ENCODE measurements at regions not wholly inside any gene's neighbourhood (a gene's known extent, or its start where the extent isn't known, plus 50 kb on each side); places are given as distances from the start of the nearest gene placed in this dataset.
"Not testable (repeated sequence)": the region's sequence is repeated elsewhere in the genome, so short reads cannot be mapped to it uniquely, and the experiment has no call there.

DNA sequence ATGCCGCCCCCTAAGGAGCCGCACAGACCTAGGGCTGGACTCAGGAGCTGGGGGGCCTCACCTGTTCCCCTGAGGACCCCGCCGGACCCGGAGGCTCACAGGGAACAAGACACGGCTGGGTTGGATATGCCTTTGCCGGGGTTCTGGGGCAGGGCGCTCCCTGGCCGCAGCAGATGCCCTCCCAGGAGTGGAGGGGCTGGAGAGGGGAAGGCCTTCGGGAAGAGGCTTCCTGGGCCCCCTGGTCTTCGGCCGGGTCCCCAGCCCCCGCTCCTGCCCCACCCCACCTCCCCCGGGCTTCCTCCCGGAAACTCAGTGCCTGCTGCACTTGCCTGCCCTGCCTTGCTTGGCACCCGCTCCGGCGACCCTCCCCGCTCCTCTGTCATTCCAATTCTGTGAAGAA, 91.6 kb downstream of the LACC1 start:
- not testable (repeated sequence) for ATAC-seq, H3K4me1 ChIP-seq, H3K4me3 ChIP-seq, H3K27ac ChIP-seq, H3K9me3 ChIP-seq, H3K36me3 ChIP-seq, H3K27me3 ChIP-seq
- no CpG with 5 or more reads among the region's 19 CpGs for WGBS, 2 donors (ENCODE audit: low coverage in 1 of 2)

DNA sequence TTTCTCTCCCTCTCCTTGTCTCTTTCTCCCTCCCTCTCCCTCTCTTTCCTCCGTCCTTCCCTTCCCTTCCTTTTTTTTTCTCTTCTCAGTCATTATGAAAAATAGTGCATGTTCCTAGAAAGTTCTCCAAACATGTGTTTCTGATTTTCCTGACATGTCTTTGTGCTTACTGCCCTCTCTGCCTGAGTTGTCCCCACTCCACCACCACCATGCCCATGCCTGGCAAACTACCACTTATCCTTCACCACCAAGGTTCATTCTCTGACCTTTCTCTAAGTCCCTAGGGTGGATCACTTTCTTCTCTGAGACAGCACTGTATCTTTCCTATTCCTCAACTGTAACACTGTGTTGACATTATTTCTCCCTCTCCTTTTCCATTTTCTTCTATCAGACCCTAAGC, 98.2 kb downstream of the LACC1 start:
- no peak for ATAC-seq
- no peaks in the 10 kb centered on the region for H3K4me1 ChIP-seq
- no peaks in the 10 kb centered on the region for H3K27me3 ChIP-seq
- H3K9me3 ChIP-seq, result no peaks in the 10 kb centered on the region
- H3K36me3 ChIP-seq, result no peaks in the 10 kb centered on the region
- H3K27ac ChIP-seq, result no peak overlapping the region
- no peak overlapping the region for H3K4me3 ChIP-seq
- TF ChIP-seq POLR2A (IDR thresholded peaks at IDR 0.05) (no peak), POLR2AphosphoS5 (IDR thresholded peaks at IDR 0.05) (no peak), EP300 (IDR thresholded peaks at IDR 0.05) (no peak)
- TF ChIP-seq, protein P1, sequence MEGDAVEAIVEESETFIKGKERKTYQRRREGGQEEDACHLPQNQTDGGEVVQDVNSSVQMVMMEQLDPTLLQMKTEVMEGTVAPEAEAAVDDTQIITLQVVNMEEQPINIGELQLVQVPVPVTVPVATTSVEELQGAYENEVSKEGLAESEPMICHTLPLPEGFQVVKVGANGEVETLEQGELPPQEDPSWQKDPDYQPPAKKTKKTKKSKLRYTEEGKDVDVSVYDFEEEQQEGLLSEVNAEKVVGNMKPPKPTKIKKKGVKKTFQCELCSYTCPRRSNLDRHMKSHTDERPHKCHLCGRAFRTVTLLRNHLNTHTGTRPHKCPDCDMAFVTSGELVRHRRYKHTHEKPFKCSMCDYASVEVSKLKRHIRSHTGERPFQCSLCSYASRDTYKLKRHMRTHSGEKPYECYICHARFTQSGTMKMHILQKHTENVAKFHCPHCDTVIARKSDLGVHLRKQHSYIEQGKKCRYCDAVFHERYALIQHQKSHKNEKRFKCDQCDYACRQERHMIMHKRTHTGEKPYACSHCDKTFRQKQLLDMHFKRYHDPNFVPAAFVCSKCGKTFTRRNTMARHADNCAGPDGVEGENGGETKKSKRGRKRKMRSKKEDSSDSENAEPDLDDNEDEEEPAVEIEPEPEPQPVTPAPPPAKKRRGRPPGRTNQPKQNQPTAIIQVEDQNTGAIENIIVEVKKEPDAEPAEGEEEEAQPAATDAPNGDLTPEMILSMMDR (IDR thresholded peaks at IDR 0.05), result no peak
- WGBS, 2 donors (ENCODE audit: low coverage in 1 of 2), result 60% methylated on average over 1 of the region's 1 CpG; no CpG with 5 or more reads in 1 of the 2 donors

DNA sequence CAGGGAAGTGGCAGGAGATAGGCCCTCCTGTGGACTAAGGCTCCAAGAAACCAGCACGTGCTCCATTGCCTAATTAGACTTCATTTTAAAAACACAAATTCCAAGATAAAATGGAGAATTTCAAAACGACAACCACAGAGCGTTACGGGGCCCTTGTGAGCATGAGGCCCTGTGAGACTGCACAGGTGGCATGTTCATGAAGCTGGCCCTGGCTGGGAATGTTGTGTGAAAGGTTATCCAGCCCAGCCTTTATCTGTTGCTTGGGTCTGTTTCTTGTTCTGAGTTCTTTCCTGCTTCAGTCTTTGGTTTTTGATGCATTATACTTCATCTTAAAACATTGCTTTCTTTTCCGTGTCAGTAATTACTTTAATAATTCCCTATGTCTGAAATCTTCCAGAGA, 99.0 kb downstream of the LACC1 start:
- no peak for ATAC-seq
- WGBS, 2 donors (ENCODE audit: low coverage in 1 of 2), result 75 to 100% methylated on average over 1 to 5 of the region's 5 CpGs
- H3K27ac ChIP-seq, result no peak overlapping the region
- no peak overlapping the region for H3K4me3 ChIP-seq
- no peaks in the 10 kb centered on the region for H3K36me3 ChIP-seq
- TF ChIP-seq, protein P1 (IDR thresholded peaks at IDR 0.05), result no peak
- no peak for TF ChIP-seq EP300 (IDR thresholded peaks at IDR 0.05)
- TF ChIP-seq POLR2AphosphoS5 (IDR thresholded peaks at IDR 0.05), result no peak
- TF ChIP-seq POLR2A (IDR thresholded peaks at IDR 0.05), result no peak
- H3K4me1 ChIP-seq, result no peaks in the 10 kb centered on the region
- H3K9me3 ChIP-seq, result no peaks in the 10 kb centered on the region
- H3K27me3 ChIP-seq, result no peaks in the 10 kb centered on the region

DNA sequence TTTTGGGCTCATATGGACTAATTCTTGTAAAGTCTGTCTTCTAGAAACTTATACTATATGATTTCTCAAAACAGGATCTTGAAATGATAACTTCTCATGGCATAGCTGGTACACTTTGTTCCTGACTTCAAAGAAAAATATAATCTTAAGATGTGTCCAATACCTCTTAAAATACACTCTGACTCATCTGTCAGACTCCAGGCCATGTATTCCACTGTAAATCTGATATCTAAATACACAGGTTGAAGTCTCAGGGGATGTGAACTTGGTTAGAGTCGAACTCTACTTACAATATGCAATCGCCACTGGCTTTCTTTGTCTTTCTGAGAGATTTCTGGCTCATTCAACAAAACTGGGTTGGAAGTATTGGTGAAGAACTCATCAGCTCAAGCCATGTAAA, 99.8 kb downstream of the LACC1 start:
- 78 to 100% methylated on average over 2 of the region's 2 CpGs for WGBS, 2 donors (ENCODE audit: low coverage in 1 of 2)
- no peak for TF ChIP-seq EP300 (IDR thresholded peaks at IDR 0.05)
- no peak for TF ChIP-seq POLR2A (IDR thresholded peaks at IDR 0.05)
- TF ChIP-seq POLR2AphosphoS5 (IDR thresholded peaks at IDR 0.05), result no peak
- TF ChIP-seq, protein P1 (IDR thresholded peaks at IDR 0.05), result no peak

DNA sequence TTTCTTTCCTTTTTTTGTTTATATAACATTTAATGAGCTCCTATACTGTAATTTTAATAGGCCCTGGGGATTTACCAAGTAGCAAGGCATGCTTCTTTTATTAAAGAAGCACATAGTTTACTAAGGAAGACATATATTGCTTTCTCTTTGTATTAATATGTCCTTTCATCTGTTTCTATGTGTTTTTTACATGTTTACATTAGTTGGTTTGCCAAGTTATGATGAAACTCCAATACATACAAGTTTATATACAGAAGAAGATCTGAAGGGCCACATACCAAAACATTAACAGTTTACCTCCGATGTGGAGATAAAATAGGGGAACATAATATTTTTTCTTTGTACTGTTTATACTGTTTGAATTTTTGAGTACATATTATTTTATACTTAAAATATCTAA, 100.9 kb downstream of the LACC1 start:
- Histone ChIP-seq H3K36me3 (no peaks in the 10 kb centered on the region), H3K4me3 (no peak overlapping the region), H3K9me3 (no peaks in the 10 kb centered on the region), H3K27me3 (no peaks in the 10 kb centered on the region), H3K4me1 (peaks cover 0 to 1% (median 0%) of the 10 kb centered on the region in 3 donors), H3K27ac (no peak overlapping the region)
- TF ChIP-seq POLR2AphosphoS5 (IDR thresholded peaks at IDR 0.05) (no peak), POLR2A (IDR thresholded peaks at IDR 0.05) (no peak), EP300 (IDR thresholded peaks at IDR 0.05) (no peak)
- TF ChIP-seq, protein P1 (IDR thresholded peaks at IDR 0.05), result no peak
- ATAC-seq, result no peak
- WGBS, 2 donors (ENCODE audit: low coverage in 1 of 2), result 56 to 72% methylated on average over 1 of the region's 1 CpG

More for the DNA sequence above, 99.8 kb downstream of the LACC1 start:
- no peaks in the 10 kb centered on the region for H3K4me1 ChIP-seq
- H3K27ac ChIP-seq, result no peak overlapping the region
- no peaks in the 10 kb centered on the region for H3K9me3 ChIP-seq
- H3K27me3 ChIP-seq, result no peaks in the 10 kb centered on the region
- ATAC-seq, result no peak
- H3K36me3 ChIP-seq, result no peaks in the 10 kb centered on the region
- H3K4me3 ChIP-seq, result no peak overlapping the region
